Endothelial cell of umbilical vein (primary cell): ENCODE measurements at regions not wholly inside any gene's neighbourhood (a gene's known extent, or its start where the extent isn't known, plus 50 kb on each side); places are given as distances from the start of the nearest gene placed in this dataset.

Source experiments
- BruUV-seq: library from RNA; stranded (reverse); fragments of 400-500 nt; replicated peaks from 2 replicates; lab custom pipeline; 2021; lab: Mats Ljungman, UMichigan
- CTCF ChIA-PET: fragments of 300-600, 350-600 bp; sonication (Branson Sonifier 250); formaldehyde crosslinking; loops from one replicate; lab custom pipeline; 2021; ENCODE audit warnings: antibody characterized with exemption, inconsistent platforms; lab: Charles Lee
- POLR2A ChIA-PET: fragments of 300-600, 350-600 bp; sonication (Branson Sonifier 250); formaldehyde crosslinking; loops from one replicate; lab custom pipeline; 2021; ENCODE audit warnings: antibody characterized with exemption, inconsistent platforms; lab: Charles Lee
- DNase-seq: peaks from one replicate; pipeline ENCODE4 v3.0.0-alpha.2; 2011; ENCODE audit warnings: low read depth, low spot score
- FAIRE-seq: peaks from 2 replicates; lab custom pipeline; 2011; peaks lifted over from hg19 to GRCh38; lab: Jason Lieb, UNC
- H2AFZ ChIP-seq: 2 replicates; pipeline ENCODE4 v1.6.0; 2012; ENCODE audit warnings: low read depth, low read length, control low read depth, inconsistent platforms
- H3K27ac ChIP-seq: 2 replicates; pipeline ENCODE4 v1.5.1; 2011; ENCODE audit warnings: low read depth, mild to moderate bottlenecking, control low read depth, low read length, moderate library complexity; ENCODE audit not compliant: insufficient read depth
- H3K27me3 ChIP-seq, 2 experiments: 2 replicates each; pipeline versions ENCODE4 v1.6.0 to v1.6.1; 2011; ENCODE audit warnings: low read length in 2 of 2, mixed read lengths in 1 of 2; ENCODE audit not compliant: control insufficient read depth in 2 of 2, insufficient read depth in 2 of 2
- H3K36me3 ChIP-seq, 2 experiments: 2 replicates in 1 of 2; 3 replicates in 1 of 2; pipeline ENCODE4 v1.5.1; 2011; ENCODE audit warnings: low read length in 2 of 2, mild to moderate bottlenecking in 1 of 2, moderate library complexity in 1 of 2; ENCODE audit not compliant: control insufficient read depth in 2 of 2, insufficient read depth in 2 of 2; ENCODE audit errors: extremely low read depth in 1 of 2
- H3K4me1 ChIP-seq: 3 replicates; pipeline ENCODE4 v1.5.1; 2011; ENCODE audit warnings: mild to moderate bottlenecking, low read length; ENCODE audit not compliant: control insufficient read depth, insufficient read depth; ENCODE audit errors: extremely low read depth
- H3K4me2 ChIP-seq: 2 replicates; pipeline ENCODE4 v1.6.1; 2011; ENCODE audit warnings: low read length, control low read depth, mixed read lengths; ENCODE audit not compliant: insufficient read depth
- H3K4me3 ChIP-seq, 3 experiments: fragments of 200-600 bp in 1 of 3; sonication (generic), shearing (Covaris generic) in 1 of 3; replicated peaks in 1 of 3; 2 replicates each; pipeline ENCODE4 v1.5.1; 2011 to 2016; ENCODE audit warnings: control low read depth in 3 of 3, low read length in 3 of 3, mild to moderate bottlenecking in 2 of 3, inconsistent platforms in 1 of 3, low read depth in 1 of 3, moderate library complexity in 1 of 3; ENCODE audit not compliant: insufficient read depth in 1 of 3
- H3K79me2 ChIP-seq: 2 replicates; pipeline ENCODE4 v1.6.0; 2012; ENCODE audit warnings: low read length, inconsistent platforms; ENCODE audit not compliant: control insufficient read depth, insufficient read depth
- H3K9ac ChIP-seq: replicated peaks from 2 replicates; pipeline ENCODE3; 2011; ENCODE audit warnings: low read length, control low read depth; ENCODE audit not compliant: insufficient read depth; ENCODE audit errors: extremely low read depth
- H3K9me1 ChIP-seq: replicated peaks from 3 replicates; pipeline ENCODE4 v1.6.0; 2011; ENCODE audit warnings: mild to moderate bottlenecking, low read length; ENCODE audit not compliant: control insufficient read depth, insufficient read depth; ENCODE audit errors: extremely low read depth
- H3K9me3 ChIP-seq: replicated peaks from 2 replicates; pipeline ENCODE4 v1.5.1; 2012; ENCODE audit warnings: low read length, inconsistent platforms; ENCODE audit not compliant: control insufficient read depth, insufficient read depth
- H4K20me1 ChIP-seq: replicated peaks from 2 replicates; pipeline ENCODE3; 2011; ENCODE audit warnings: mild to moderate bottlenecking, low read length; ENCODE audit not compliant: control insufficient read depth, insufficient read depth; ENCODE audit errors: extremely low read depth
- EZH2 ChIP-seq: IDR thresholded peaks from 2 replicates; pipeline ENCODE4 v1.6.1; 2012; ENCODE audit warnings: borderline replicate concordance, low read depth, mild to moderate bottlenecking, moderate library complexity, low read length, inconsistent platforms; ENCODE audit not compliant: severe bottlenecking
- FOS ChIP-seq: IDR thresholded peaks from 2 replicates; pipeline ENCODE4 v1.6.1; 2011; ENCODE audit warnings: mild to moderate bottlenecking, low read length, moderate library complexity, borderline replicate concordance; ENCODE audit not compliant: insufficient read depth
- GATA2 ChIP-seq: IDR thresholded peaks from 2 replicates; pipeline ENCODE4 v1.7.0; 2011; ENCODE audit warnings: low read depth, mild to moderate bottlenecking, moderate library complexity, mixed read lengths, low read length; ENCODE audit not compliant: insufficient read length, insufficient read depth
- JUN ChIP-seq: IDR thresholded peaks from 2 replicates; pipeline ENCODE4 v1.6.1; 2011; ENCODE audit warnings: borderline replicate concordance, low read depth; ENCODE audit not compliant: insufficient read length, insufficient read depth
- MYC ChIP-seq: IDR thresholded peaks from one replicate; pipeline ENCODE4 v1.6.1; 2011; ENCODE audit warnings: mild to moderate bottlenecking, low read depth, low read length
- POLR2A ChIP-seq: IDR thresholded peaks from 2 replicates; pipeline ENCODE4 v1.6.1; 2012; ENCODE audit warnings: low read depth, mild to moderate bottlenecking, control low read depth, low read length
- POLR2AphosphoS5 ChIP-seq: IDR thresholded peaks from 2 replicates; pipeline ENCODE4 v1.6.1; 2012; ENCODE audit warnings: low read depth, mild to moderate bottlenecking, control low read depth, low read length, moderate library complexity; ENCODE audit not compliant: insufficient read depth
- dilution Hi-C: fragments of 300-500 bp; cut with MboI; formaldehyde crosslinking; loops from one replicate; pipeline ENCODE4 v1.15.0; 2019; ENCODE audit warnings: low sequenced_read_pairs; ENCODE audit not compliant: extremely low pct_ligation_motif_present
- intact Hi-C: fragments of 100-400 bp; cut with micrococcal nuclease; formaldehyde crosslinking; loops from one replicate; pipeline ENCODE4 v1.10.0; 2022
- TF ChIP-seq, protein P1 (sequence below), 2 donors: IDR thresholded peaks; 1 replicate in 1 of 2; 2 replicates in 1 of 2; pipeline ENCODE4 v1.5.1; 2011; ENCODE audit warnings: low read length in 2 of 2, mild to moderate bottlenecking in 2 of 2, moderate library complexity in 2 of 2, control low read depth in 1 of 2, inconsistent platforms in 1 of 2, low read depth in 1 of 2; ENCODE audit not compliant: insufficient read depth in 1 of 2; ENCODE audit errors: extremely low read depth in 1 of 2

DNA sequence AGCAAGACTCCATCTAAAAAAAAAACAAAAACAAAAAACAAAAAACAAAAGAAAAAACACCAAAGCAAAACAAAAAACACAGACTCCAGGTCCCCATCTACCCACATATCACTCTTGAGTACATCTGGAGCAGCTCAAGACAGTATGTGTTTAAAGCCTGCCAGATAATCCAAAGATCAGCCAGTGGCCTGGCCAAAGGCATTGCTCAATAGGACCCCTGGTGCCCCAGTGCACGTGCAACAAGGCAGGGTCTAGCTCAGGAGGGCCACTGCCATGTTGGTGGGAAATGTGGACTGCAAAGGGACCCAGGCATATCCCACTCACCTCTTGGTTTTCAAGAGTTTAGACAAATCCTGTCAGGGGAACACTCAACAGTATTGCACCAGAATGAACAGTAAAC, 279.5 kb downstream of the RPLP1 start:
- no peak overlapping the region for H3K4me3 ChIP-seq
- no peak overlapping the region for H3K4me2 ChIP-seq
- BruUV-seq: no TSS peak
- TF ChIP-seq JUN (no peak), EZH2 (no peak), POLR2A (no peak), FOS (no peak), POLR2AphosphoS5 (no peak), MYC (no peak), GATA2 (no peak)
- TF ChIP-seq, protein P1, sequence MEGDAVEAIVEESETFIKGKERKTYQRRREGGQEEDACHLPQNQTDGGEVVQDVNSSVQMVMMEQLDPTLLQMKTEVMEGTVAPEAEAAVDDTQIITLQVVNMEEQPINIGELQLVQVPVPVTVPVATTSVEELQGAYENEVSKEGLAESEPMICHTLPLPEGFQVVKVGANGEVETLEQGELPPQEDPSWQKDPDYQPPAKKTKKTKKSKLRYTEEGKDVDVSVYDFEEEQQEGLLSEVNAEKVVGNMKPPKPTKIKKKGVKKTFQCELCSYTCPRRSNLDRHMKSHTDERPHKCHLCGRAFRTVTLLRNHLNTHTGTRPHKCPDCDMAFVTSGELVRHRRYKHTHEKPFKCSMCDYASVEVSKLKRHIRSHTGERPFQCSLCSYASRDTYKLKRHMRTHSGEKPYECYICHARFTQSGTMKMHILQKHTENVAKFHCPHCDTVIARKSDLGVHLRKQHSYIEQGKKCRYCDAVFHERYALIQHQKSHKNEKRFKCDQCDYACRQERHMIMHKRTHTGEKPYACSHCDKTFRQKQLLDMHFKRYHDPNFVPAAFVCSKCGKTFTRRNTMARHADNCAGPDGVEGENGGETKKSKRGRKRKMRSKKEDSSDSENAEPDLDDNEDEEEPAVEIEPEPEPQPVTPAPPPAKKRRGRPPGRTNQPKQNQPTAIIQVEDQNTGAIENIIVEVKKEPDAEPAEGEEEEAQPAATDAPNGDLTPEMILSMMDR (IDR thresholded peaks at IDR 0.05; ENCODE audit: extremely low read depth in 1 of 2, insufficient read depth in 1 of 2, low read depth in 1 of 2, low read length in 2 of 2): no peak
- ChIA-PET CTCF (no interaction called here), POLR2A (no interaction called here)
- no peaks in the 10 kb centered on the region for H3K36me3 ChIP-seq
- no peaks in the 10 kb centered on the region for H3K4me1 ChIP-seq
- no peak overlapping the region for H3K9ac ChIP-seq
- intact Hi-C loops (no loop called here), dilution Hi-C loops (no loop called here)
- DNase-seq (no peak), FAIRE-seq (no peak)
- no peaks in the 10 kb centered on the region for H3K9me3 ChIP-seq
- H3K79me2 ChIP-seq: no peaks in the 10 kb centered on the region
- H3K9me1 ChIP-seq: no peaks in the 10 kb centered on the region
- H4K20me1 ChIP-seq: no peaks in the 10 kb centered on the region
- H2AFZ ChIP-seq: no peak overlapping the region
- no peak overlapping the region for H3K27ac ChIP-seq
- peaks cover 15 to 26% of the 10 kb centered on the region in 2 experiments for H3K27me3 ChIP-seq
